ENCODE measurements at regions not wholly inside any gene's neighbourhood (a gene's known extent, or its start where the extent isn't known, plus 50 kb on each side); places are given as distances from the start of the nearest gene placed in this dataset.

DNA sequence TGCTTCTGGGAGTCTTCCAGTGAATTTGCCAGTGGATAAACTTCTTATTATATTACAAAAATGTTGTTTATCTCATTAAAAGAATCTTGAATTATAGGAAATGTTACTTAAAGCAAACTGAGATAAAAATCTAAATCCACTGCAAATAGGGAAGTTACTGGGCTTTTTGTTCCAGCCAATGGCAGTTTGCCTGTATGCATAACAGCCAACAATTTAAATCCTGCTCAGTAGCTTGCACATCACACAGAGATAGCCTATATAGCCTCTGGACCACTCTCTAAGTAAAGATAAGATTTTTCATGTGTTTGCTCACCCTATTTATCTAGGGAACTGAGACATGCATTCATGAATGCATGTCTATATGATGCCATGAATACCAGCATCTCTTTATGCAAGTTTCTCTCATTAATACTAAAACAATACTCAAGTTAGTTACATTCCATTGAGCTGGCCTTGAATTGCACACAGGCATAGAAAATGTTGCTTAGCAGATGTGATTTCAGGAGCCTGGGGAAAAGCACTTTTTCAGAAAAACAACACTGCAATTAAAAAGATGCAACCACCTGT, 92.1 kb upstream of the GPR149 start:
- Mint-ChIP-seq H3K27ac (ENCODE audit: unreplicated experiment) (no peak overlapping the region), H3K27me3 (ENCODE audit: low read depth, unreplicated experiment) (no peaks in the 10 kb centered on the region), H3K9me3 (ENCODE audit: unreplicated experiment) (no peaks in the 10 kb centered on the region), H3K4me1 (ENCODE audit: low read depth, unreplicated experiment) (no peaks in the 10 kb centered on the region), H3K4me3 (ENCODE audit: unreplicated experiment) (no peak overlapping the region), H3K36me3 (ENCODE audit: low read depth, unreplicated experiment) (no peaks in the 10 kb centered on the region)
- no peaks in the 10 kb centered on the region for H3K4me1 ChIP-seq (ENCODE audit: insufficient read depth, low read length)
- H3K4me2 ChIP-seq (ENCODE audit: low read length), result no peak overlapping the region
- no peaks in the 10 kb centered on the region for H3K79me2 ChIP-seq (ENCODE audit: insufficient read depth, low read length)
- H2AFZ ChIP-seq (ENCODE audit: low read depth, low read length), result no peak overlapping the region
- no peak overlapping the region for H3K27ac ChIP-seq (ENCODE audit: low read depth, low read length)
- no peak for DNase-seq (ENCODE audit: low read depth)
- no peak overlapping the region for H3K9ac ChIP-seq (ENCODE audit: low read length)
- no peaks in the 10 kb centered on the region for H3K27me3 ChIP-seq (ENCODE audit: insufficient read depth, low read length)
- no peaks in the 10 kb centered on the region for H3K36me3 ChIP-seq (ENCODE audit: insufficient read depth, low read length)
- no peaks in the 10 kb centered on the region for H4K20me1 ChIP-seq (ENCODE audit: insufficient read depth, low read length)
- TF ChIP-seq, protein P1, sequence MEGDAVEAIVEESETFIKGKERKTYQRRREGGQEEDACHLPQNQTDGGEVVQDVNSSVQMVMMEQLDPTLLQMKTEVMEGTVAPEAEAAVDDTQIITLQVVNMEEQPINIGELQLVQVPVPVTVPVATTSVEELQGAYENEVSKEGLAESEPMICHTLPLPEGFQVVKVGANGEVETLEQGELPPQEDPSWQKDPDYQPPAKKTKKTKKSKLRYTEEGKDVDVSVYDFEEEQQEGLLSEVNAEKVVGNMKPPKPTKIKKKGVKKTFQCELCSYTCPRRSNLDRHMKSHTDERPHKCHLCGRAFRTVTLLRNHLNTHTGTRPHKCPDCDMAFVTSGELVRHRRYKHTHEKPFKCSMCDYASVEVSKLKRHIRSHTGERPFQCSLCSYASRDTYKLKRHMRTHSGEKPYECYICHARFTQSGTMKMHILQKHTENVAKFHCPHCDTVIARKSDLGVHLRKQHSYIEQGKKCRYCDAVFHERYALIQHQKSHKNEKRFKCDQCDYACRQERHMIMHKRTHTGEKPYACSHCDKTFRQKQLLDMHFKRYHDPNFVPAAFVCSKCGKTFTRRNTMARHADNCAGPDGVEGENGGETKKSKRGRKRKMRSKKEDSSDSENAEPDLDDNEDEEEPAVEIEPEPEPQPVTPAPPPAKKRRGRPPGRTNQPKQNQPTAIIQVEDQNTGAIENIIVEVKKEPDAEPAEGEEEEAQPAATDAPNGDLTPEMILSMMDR (IDR thresholded peaks at IDR 0.05; ENCODE audit: insufficient read depth, low read depth, low read length), result no peak
- no peak for TF ChIP-seq EZH2 (IDR thresholded peaks at IDR 0.05; ENCODE audit: insufficient read depth, low read length)
- H3K4me3 ChIP-seq (ENCODE audit: insufficient read depth, low read depth, low read length), result no peak overlapping the region
- no peaks in the 10 kb centered on the region for H3K9me3 ChIP-seq (ENCODE audit: insufficient read depth, low read depth, low read length)
- FAIRE-seq, result no peak

DNA sequence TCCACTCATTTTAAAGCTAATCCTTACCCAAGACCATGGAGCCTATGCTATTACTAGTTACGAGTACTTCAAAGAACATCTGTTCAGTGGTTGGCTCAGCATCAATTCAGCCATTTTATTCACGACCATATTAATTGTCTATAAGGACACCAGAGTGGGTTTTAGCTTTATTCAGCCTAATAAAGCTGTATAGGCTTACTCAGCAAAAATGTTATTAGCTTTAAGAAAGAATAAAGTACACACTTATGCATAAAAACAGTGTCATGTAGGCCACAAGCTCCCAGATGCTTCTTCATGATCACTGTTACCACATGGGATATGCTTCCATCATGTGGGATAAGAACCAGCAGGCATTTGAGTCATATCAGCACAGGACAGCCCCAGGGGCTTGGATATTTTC, 87.4 kb upstream of the GPR149 start:
- Histone ChIP-seq H3K4me1 (ENCODE audit: insufficient read depth, low read length) (no peaks in the 10 kb centered on the region), H3K9me3 (ENCODE audit: insufficient read depth, low read depth, low read length) (no peaks in the 10 kb centered on the region), H4K20me1 (ENCODE audit: insufficient read depth, low read length) (no peaks in the 10 kb centered on the region), H3K9ac (ENCODE audit: low read length) (no peak overlapping the region), H2AFZ (ENCODE audit: low read depth, low read length) (no peak overlapping the region), H3K27me3 (ENCODE audit: insufficient read depth, low read length) (no peaks in the 10 kb centered on the region), H3K27ac (ENCODE audit: low read depth, low read length) (no peak overlapping the region), H3K36me3 (ENCODE audit: insufficient read depth, low read length) (no peaks in the 10 kb centered on the region), H3K4me3 (ENCODE audit: insufficient read depth, low read depth, low read length) (no peak overlapping the region), H3K4me2 (ENCODE audit: low read length) (no peak overlapping the region), H3K79me2 (ENCODE audit: insufficient read depth, low read length) (no peaks in the 10 kb centered on the region)
- no peak overlapping the region for H3K4me3 Mint-ChIP-seq (ENCODE audit: unreplicated experiment)
- no peaks in the 10 kb centered on the region for H3K4me1 Mint-ChIP-seq (ENCODE audit: low read depth, unreplicated experiment)
- no peaks in the 10 kb centered on the region for H3K27me3 Mint-ChIP-seq (ENCODE audit: low read depth, unreplicated experiment)
- FAIRE-seq (no peak), DNase-seq (ENCODE audit: low read depth) (no peak)
- no peaks in the 10 kb centered on the region for H3K9me3 Mint-ChIP-seq (ENCODE audit: unreplicated experiment)
- H3K36me3 Mint-ChIP-seq (ENCODE audit: low read depth, unreplicated experiment), result no peaks in the 10 kb centered on the region
- H3K27ac Mint-ChIP-seq (ENCODE audit: unreplicated experiment), result no peak overlapping the region
- TF ChIP-seq EZH2 (IDR thresholded peaks at IDR 0.05; ENCODE audit: insufficient read depth, low read length), result no peak
- TF ChIP-seq, protein P1 (IDR thresholded peaks at IDR 0.05; ENCODE audit: insufficient read depth, low read depth, low read length), result no peak

DNA sequence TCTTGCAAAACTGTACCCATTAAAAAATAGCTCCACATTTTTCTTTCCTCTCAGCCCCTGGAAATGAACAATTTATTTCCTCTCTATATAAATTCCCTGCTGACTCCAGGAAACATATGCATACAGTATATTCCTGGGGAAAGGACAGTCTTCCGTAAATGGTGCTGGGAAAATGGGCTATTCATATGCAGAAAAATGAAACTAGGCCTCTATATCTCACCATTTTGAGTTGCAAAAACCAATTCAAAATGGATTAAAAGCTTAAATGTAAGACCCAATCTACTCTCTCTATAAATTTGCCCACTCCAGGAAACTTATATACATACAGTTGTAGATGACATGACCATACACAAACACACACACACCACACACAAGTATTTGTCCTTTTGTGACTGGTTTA, 85.9 kb upstream of the GPR149 start:
- Histone ChIP-seq H3K36me3 (ENCODE audit: insufficient read depth, low read length) (no peaks in the 10 kb centered on the region), H3K79me2 (ENCODE audit: insufficient read depth, low read length) (no peaks in the 10 kb centered on the region), H2AFZ (ENCODE audit: low read depth, low read length) (no peak overlapping the region), H3K4me3 (ENCODE audit: insufficient read depth, low read depth, low read length) (no peak overlapping the region), H4K20me1 (ENCODE audit: insufficient read depth, low read length) (no peaks in the 10 kb centered on the region), H3K4me2 (ENCODE audit: low read length) (no peak overlapping the region), H3K9me3 (ENCODE audit: insufficient read depth, low read depth, low read length) (no peaks in the 10 kb centered on the region), H3K27me3 (ENCODE audit: insufficient read depth, low read length) (no peaks in the 10 kb centered on the region), H3K27ac (ENCODE audit: low read depth, low read length) (no peak overlapping the region), H3K4me1 (ENCODE audit: insufficient read depth, low read length) (no peaks in the 10 kb centered on the region), H3K9ac (ENCODE audit: low read length) (no peak overlapping the region)
- no peak overlapping the region for H3K4me3 Mint-ChIP-seq (ENCODE audit: unreplicated experiment)
- H3K27ac Mint-ChIP-seq (ENCODE audit: unreplicated experiment), result no peak overlapping the region
- TF ChIP-seq, protein P1 (IDR thresholded peaks at IDR 0.05; ENCODE audit: insufficient read depth, low read depth, low read length), result no peak
- TF ChIP-seq EZH2 (IDR thresholded peaks at IDR 0.05; ENCODE audit: insufficient read depth, low read length), result no peak
- no peak for FAIRE-seq
- no peaks in the 10 kb centered on the region for H3K9me3 Mint-ChIP-seq (ENCODE audit: unreplicated experiment)
- no peaks in the 10 kb centered on the region for H3K36me3 Mint-ChIP-seq (ENCODE audit: low read depth, unreplicated experiment)
- H3K4me1 Mint-ChIP-seq (ENCODE audit: low read depth, unreplicated experiment), result no peaks in the 10 kb centered on the region
- H3K27me3 Mint-ChIP-seq (ENCODE audit: low read depth, unreplicated experiment), result no peaks in the 10 kb centered on the region
- DNase-seq (ENCODE audit: low read depth), result no peak

All from astrocyte (in vitro differentiated cells and primary cell).